ENCODE measurements at regions not wholly inside any gene's neighbourhood (a gene's known extent, or its start where the extent isn't known, plus 50 kb on each side); places are given as distances from the start of the nearest gene placed in this dataset.

DNA sequence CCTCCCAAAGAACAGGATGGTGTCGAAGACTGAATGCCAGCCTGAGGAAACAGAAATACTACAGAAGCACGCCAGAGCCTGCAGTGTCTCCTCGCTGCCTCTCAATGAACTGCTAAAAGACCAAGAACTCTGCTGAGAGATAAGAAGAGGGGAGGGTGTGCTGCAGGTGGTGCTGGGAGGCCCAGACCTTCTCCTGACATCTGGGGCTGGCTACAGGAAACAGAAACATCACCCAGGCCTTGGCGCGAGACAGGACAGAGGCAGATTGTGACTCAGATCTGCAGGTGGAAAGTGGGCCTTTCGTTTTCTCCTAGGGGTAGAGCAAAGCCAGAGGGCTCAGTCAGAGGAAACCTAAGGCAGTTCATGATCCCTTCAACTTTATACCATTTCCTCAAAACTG is 250.3 kb upstream of the TCF4 start:
- Mint-ChIP-seq H3K36me3 (no peaks in the 10 kb centered on the region), H3K4me3 (no peak overlapping the region), H3K4me1 (no peaks in the 10 kb centered on the region), H3K27ac (no peak overlapping the region), H3K27me3 (ENCODE audit: low read depth in 2 of 2) (no peaks in the 10 kb centered on the region), H3K9me3 (peaks cover 5 to 10% of the 10 kb centered on the region in 2 donors)
- Histone ChIP-seq H3K9me3 (ENCODE audit: control insufficient read depth, insufficient read depth, low read length) (no peaks in the 10 kb centered on the region), H3K36me3 (ENCODE audit: control insufficient read depth, insufficient read depth, low read length) (no peaks in the 10 kb centered on the region), H3K27ac (ENCODE audit: low read length) (no peak overlapping the region), H3K27me3 (ENCODE audit: control insufficient read depth, insufficient read depth, low read length) (no peaks in the 10 kb centered on the region), H3K4me3 (ENCODE audit: low read length) (no peak overlapping the region), H3K4me1 (ENCODE audit: control insufficient read depth, insufficient read depth, low read length) (no peaks in the 10 kb centered on the region)
- TF ChIP-seq, protein P1, sequence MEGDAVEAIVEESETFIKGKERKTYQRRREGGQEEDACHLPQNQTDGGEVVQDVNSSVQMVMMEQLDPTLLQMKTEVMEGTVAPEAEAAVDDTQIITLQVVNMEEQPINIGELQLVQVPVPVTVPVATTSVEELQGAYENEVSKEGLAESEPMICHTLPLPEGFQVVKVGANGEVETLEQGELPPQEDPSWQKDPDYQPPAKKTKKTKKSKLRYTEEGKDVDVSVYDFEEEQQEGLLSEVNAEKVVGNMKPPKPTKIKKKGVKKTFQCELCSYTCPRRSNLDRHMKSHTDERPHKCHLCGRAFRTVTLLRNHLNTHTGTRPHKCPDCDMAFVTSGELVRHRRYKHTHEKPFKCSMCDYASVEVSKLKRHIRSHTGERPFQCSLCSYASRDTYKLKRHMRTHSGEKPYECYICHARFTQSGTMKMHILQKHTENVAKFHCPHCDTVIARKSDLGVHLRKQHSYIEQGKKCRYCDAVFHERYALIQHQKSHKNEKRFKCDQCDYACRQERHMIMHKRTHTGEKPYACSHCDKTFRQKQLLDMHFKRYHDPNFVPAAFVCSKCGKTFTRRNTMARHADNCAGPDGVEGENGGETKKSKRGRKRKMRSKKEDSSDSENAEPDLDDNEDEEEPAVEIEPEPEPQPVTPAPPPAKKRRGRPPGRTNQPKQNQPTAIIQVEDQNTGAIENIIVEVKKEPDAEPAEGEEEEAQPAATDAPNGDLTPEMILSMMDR (IDR thresholded peaks at IDR 0.05), result no peak
- DNase-seq, result no peak
- WGBS (ENCODE audit: insufficient coverage), result 69% methylated on average over 6 of the region's 6 CpGs
- no peak for ATAC-seq
- intact Hi-C loops (cut with micrococcal nuclease), result no loop called here

- intact Hi-C loops (cut with micrococcal nuclease), result no loop called here
- no peaks in the 10 kb centered on the region for H3K9me3 ChIP-seq (ENCODE audit: control insufficient read depth, insufficient read depth, low read length)
- 83% methylated on average over 4 of the region's 4 CpGs for WGBS (ENCODE audit: insufficient coverage)
- H3K4me1 ChIP-seq (ENCODE audit: control insufficient read depth, insufficient read depth, low read length), result no peaks in the 10 kb centered on the region
- no peaks in the 10 kb centered on the region for H3K36me3 Mint-ChIP-seq
- ATAC-seq (no peak), DNase-seq (no peak)
- H3K36me3 ChIP-seq (ENCODE audit: control insufficient read depth, insufficient read depth, low read length), result no peaks in the 10 kb centered on the region
- H3K27me3 ChIP-seq (ENCODE audit: control insufficient read depth, insufficient read depth, low read length), result no peaks in the 10 kb centered on the region
- H3K4me3 ChIP-seq (ENCODE audit: low read length), result no peak overlapping the region
- peaks cover 3% of the 10 kb centered on the region in 2 donors for H3K9me3 Mint-ChIP-seq
- H3K27me3 Mint-ChIP-seq (ENCODE audit: low read depth in 2 of 2), result no peaks in the 10 kb centered on the region
- no peak overlapping the region for H3K27ac Mint-ChIP-seq
- no peak overlapping the region for H3K4me3 Mint-ChIP-seq
- H3K27ac ChIP-seq (ENCODE audit: low read length), result no peak overlapping the region
- no peaks in the 10 kb centered on the region for H3K4me1 Mint-ChIP-seq
- TF ChIP-seq, protein P1 (IDR thresholded peaks at IDR 0.05), result no peak
Measured at GRCh38 chr18:55833543-55833942, 245.6 kb upstream of the TCF4 start.

DNA sequence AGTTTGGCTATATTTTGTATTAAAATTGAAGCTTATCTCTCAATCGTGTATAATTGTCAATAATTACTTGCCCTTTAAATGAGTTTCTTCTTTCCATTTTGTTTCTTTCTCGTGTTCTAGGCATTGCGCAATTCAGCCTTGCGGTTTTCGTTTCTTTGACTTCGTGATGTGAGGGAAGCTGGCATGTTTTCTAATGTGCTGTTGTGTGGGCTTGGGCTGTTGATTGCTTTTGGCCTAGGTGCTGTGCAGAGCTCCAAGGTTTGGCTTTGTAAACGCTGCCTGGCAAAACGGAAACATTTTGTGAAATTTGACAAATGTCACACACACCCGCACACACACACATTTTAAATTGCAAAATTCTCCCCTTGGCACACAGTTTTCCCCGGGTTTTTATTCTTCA is 242.6 kb upstream of the TCF4 start:
- Histone ChIP-seq H3K27ac (ENCODE audit: low read length) (no peak overlapping the region), H3K27me3 (ENCODE audit: control insufficient read depth, insufficient read depth, low read length) (no peaks in the 10 kb centered on the region), H3K4me3 (ENCODE audit: low read length) (no peak overlapping the region), H3K36me3 (ENCODE audit: control insufficient read depth, insufficient read depth, low read length) (no peaks in the 10 kb centered on the region), H3K9me3 (ENCODE audit: control insufficient read depth, insufficient read depth, low read length) (no peaks in the 10 kb centered on the region), H3K4me1 (ENCODE audit: control insufficient read depth, insufficient read depth, low read length) (no peaks in the 10 kb centered on the region)
- Mint-ChIP-seq H3K4me3 (no peak overlapping the region), H3K27ac (no peak overlapping the region), H3K9me3 (peaks cover 0 to 3% of the 10 kb centered on the region in 2 donors), H3K4me1 (no peaks in the 10 kb centered on the region), H3K27me3 (ENCODE audit: low read depth in 2 of 2) (no peaks in the 10 kb centered on the region), H3K36me3 (no peaks in the 10 kb centered on the region)
- TF ChIP-seq, protein P1 (IDR thresholded peaks at IDR 0.05), result no peak
- intact Hi-C loops (cut with micrococcal nuclease), result no loop called here
- DNase-seq (no peak), ATAC-seq (no peak)
- WGBS (ENCODE audit: insufficient coverage), result 93% methylated on average over 10 of the region's 10 CpGs

- Histone ChIP-seq H3K27ac (ENCODE audit: low read length) (no peak overlapping the region), H3K4me1 (ENCODE audit: control insufficient read depth, insufficient read depth, low read length) (no peaks in the 10 kb centered on the region), H3K36me3 (ENCODE audit: control insufficient read depth, insufficient read depth, low read length) (no peaks in the 10 kb centered on the region), H3K9me3 (ENCODE audit: control insufficient read depth, insufficient read depth, low read length) (no peaks in the 10 kb centered on the region), H3K4me3 (ENCODE audit: low read length) (no peak overlapping the region), H3K27me3 (ENCODE audit: control insufficient read depth, insufficient read depth, low read length) (no peaks in the 10 kb centered on the region)
- WGBS (ENCODE audit: insufficient coverage), result 92% methylated on average over 2 of the region's 2 CpGs
- intact Hi-C loops (cut with micrococcal nuclease), result no loop called here
- H3K36me3 Mint-ChIP-seq, result no peaks in the 10 kb centered on the region
- ATAC-seq, result no peak
- TF ChIP-seq, protein P1 (IDR thresholded peaks at IDR 0.05), result no peak
- no peak overlapping the region for H3K27ac Mint-ChIP-seq
- peaks cover 0 to 2% of the 10 kb centered on the region in 2 donors for H3K9me3 Mint-ChIP-seq
- no peaks in the 10 kb centered on the region for H3K27me3 Mint-ChIP-seq (ENCODE audit: low read depth in 2 of 2)
- no peak for DNase-seq
- no peaks in the 10 kb centered on the region for H3K4me1 Mint-ChIP-seq
- H3K4me3 Mint-ChIP-seq, result no peak overlapping the region
Measured at GRCh38 chr18:55821219-55821618, 233.2 kb upstream of the TCF4 start.
